HUES6 (cell line): ENCODE measurements at regions not wholly inside any gene's neighbourhood (a gene's known extent, or its start where the extent isn't known, plus 50 kb on each side); places are given as distances from the start of the nearest gene placed in this dataset.

ENCODE experiments used
- H3K27ac ChIP-seq: 2 replicates; pipeline ENCODE4 v1.7.0; 2013; ENCODE audit warnings: low read depth, mild to moderate bottlenecking, low read length, inconsistent platforms
- H3K27me3 ChIP-seq: 2 replicates; pipeline ENCODE4 v1.6.1; 2013; ENCODE audit warnings: low read length; ENCODE audit not compliant: control insufficient read depth, insufficient read depth
- H3K36me3 ChIP-seq: 2 replicates; pipeline ENCODE4 v1.6.1; 2013; ENCODE audit warnings: low read length; ENCODE audit not compliant: control insufficient read depth, insufficient read depth
- H3K4me1 ChIP-seq: 2 replicates; pipeline ENCODE4 v1.6.1; 2013; ENCODE audit warnings: low read length; ENCODE audit not compliant: control insufficient read depth, insufficient read depth
- H3K4me3 ChIP-seq: 2 replicates; pipeline ENCODE4 v1.5.1; 2013; ENCODE audit warnings: low read depth, low read length
- H3K9ac ChIP-seq: one replicate; pipeline ENCODE4 v1.6.1; 2013; ENCODE audit warnings: mild to moderate bottlenecking, low read length
- H3K9me3 ChIP-seq: 2 replicates; pipeline ENCODE4 v1.6.1; 2013; ENCODE audit warnings: low read depth, low read length; ENCODE audit not compliant: control insufficient read depth, insufficient read depth

GRCh38 chr13:90952326-90952725, 395.2 kb upstream of the MIR17HG start:
- 0 out of 2 replicates have a peak, but pooled peaks cover 5% of the 10 kb centered on the region for H3K4me1 ChIP-seq
- no peak overlapping the region for H3K27ac ChIP-seq
- H3K27me3 ChIP-seq: no peaks in the 10 kb centered on the region
- no peak overlapping the region for H3K9ac ChIP-seq
- H3K36me3 ChIP-seq: no peaks in the 10 kb centered on the region
- no peaks in the 10 kb centered on the region for H3K9me3 ChIP-seq
- no peak overlapping the region for H3K4me3 ChIP-seq

- no peaks in the 10 kb centered on the region for H3K27me3 ChIP-seq
- 0 out of 2 replicates have a peak, but pooled peaks cover 5% of the 10 kb centered on the region for H3K4me1 ChIP-seq
- no peak overlapping the region for H3K9ac ChIP-seq
- H3K27ac ChIP-seq: no peak overlapping the region
- H3K4me3 ChIP-seq: no peak overlapping the region
- no peaks in the 10 kb centered on the region for H3K9me3 ChIP-seq
- no peaks in the 10 kb centered on the region for H3K36me3 ChIP-seq
Measured at GRCh38 chr13:90954605-90955195, 392.8 kb upstream of the MIR17HG start.

DNA sequence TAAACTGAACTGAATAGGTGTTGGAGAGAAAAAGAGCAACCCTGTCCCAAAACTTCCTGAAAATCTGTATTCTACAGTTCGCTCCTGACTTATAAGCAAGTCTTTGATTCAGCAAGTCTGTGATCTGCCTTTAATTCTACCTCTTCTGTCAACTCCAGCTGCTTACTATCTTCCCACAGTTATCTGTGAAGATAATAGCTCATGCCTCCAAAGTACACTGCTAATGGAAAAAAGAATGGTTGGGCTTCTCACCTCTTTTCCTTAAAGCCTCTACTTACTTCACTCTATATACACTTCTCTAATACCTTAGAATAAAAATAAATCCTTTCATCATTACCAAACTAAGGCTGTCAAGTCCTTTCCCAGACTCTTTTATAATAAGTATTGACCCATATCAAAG, 391.5 kb upstream of the MIR17HG start:
- H3K27me3 ChIP-seq: no peaks in the 10 kb centered on the region
- no peaks in the 10 kb centered on the region for H3K9me3 ChIP-seq
- no peaks in the 10 kb centered on the region for H3K36me3 ChIP-seq
- H3K4me1 ChIP-seq: 0 out of 2 replicates have a peak, but pooled peaks cover 5% of the 10 kb centered on the region
- H3K4me3 ChIP-seq: no peak overlapping the region
- peak overlapping the region; percentile 53; the same call in 1 of the 2 replicates for H3K27ac ChIP-seq
- H3K9ac ChIP-seq: no peak overlapping the region

DNA sequence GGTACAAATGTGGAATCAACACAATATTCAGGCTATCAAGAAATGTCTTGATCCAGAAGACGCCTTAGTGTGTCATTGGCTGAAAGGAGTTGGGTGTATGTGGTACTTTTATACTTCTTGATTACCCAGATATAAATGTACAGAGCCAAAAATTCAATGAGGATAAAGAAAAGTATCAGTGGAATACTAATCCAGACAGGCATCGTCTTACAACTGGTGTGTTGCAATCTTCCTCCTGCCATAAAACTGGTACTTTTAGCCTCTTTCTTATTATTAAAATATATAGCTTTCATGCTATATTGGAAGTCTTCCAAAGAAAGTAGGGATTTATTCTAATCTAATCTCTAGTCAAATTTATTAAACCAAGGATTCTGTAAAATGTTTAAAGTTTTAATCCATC, 388.6 kb upstream of the MIR17HG start:
- Histone ChIP-seq H3K27me3 (no peaks in the 10 kb centered on the region), H3K4me1 (no peaks in the 10 kb centered on the region), H3K36me3 (no peaks in the 10 kb centered on the region), H3K4me3 (no peak overlapping the region), H3K9me3 (no peaks in the 10 kb centered on the region), H3K9ac (no peak overlapping the region), H3K27ac (no peak overlapping the region)

- H3K4me1 ChIP-seq: no peaks in the 10 kb centered on the region; the same call in 1 of the 2 replicates
- H3K9ac ChIP-seq: no peak overlapping the region
- H3K4me3 ChIP-seq: no peak overlapping the region
- H3K27ac ChIP-seq: no peak overlapping the region
- no peaks in the 10 kb centered on the region for H3K27me3 ChIP-seq
- H3K9me3 ChIP-seq: no peaks in the 10 kb centered on the region
- H3K36me3 ChIP-seq: no peaks in the 10 kb centered on the region
Measured at GRCh38 chr13:90968166-90968904, 379.2 kb upstream of the MIR17HG start.

DNA sequence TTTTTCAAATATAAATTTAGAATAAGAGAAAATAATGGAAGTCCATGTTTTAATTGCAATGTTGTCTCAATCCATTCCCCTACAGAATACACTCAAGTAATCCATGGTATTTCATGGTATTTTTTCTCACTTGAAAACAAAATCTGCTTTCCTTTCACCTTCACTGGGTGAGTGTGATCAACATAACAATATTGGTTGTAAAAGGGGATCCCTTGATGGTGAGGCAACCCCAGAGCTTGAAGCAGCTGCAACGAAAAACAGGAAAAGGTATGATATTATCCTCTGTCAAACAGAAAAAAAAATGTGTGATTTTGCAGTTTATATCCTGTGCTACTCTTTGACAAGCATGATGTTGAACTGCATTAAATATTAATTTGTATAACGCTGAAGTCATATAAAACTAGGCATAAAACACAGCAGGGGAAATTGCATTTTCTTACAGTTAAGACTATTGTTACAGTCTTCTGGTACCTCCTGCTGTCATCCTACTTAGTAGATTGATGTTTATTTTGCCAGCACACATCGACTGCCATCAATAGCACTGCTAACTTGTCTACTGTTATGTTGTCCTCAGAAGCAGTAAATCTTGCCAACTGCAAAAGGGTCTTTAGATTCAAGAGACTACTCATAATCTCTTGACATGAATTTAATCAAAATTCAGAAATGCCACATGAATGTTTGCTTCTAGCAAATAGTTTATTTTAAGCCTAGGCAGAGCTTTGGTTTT, 373.1 kb upstream of the MIR17HG start:
- no peaks in the 10 kb centered on the region for H3K27me3 ChIP-seq
- H3K9me3 ChIP-seq: no peaks in the 10 kb centered on the region
- H3K4me3 ChIP-seq: no peak overlapping the region
- no peak overlapping the region for H3K9ac ChIP-seq
- no peak overlapping the region for H3K27ac ChIP-seq
- H3K4me1 ChIP-seq: peaks cover 13% of the 10 kb centered on the region
- H3K36me3 ChIP-seq: no peaks in the 10 kb centered on the region

DNA sequence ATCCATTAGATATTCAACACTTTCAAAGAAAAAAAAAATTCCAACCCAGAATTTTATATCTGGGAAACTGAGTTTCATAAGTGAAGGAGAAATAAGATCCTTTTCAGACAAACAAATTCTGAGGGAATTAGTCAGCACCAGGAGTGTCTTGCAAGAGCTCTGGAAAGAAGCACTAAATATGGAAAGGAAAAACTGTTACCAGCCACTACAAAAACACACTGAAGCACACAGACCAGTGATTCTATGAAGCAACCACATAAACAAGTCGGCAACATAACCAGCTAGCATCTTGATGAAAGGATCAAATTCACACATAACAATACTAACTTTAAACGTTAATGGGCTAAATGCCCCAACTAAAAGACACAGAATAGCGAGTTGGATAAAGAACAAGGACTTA, 368.4 kb upstream of the MIR17HG start:
- Histone ChIP-seq H3K4me3 (no peak overlapping the region), H3K27ac (no peak overlapping the region), H3K9ac (no peak overlapping the region), H3K9me3 (no peaks in the 10 kb centered on the region), H3K27me3 (no peaks in the 10 kb centered on the region), H3K36me3 (no peaks in the 10 kb centered on the region), H3K4me1 (peaks cover 8% of the 10 kb centered on the region; the same call in 1 of the 2 replicates)

GRCh38 chr13:90984756-90985155, 362.7 kb upstream of the MIR17HG start:
- Histone ChIP-seq H3K27ac (no peak overlapping the region), H3K9me3 (no peaks in the 10 kb centered on the region), H3K36me3 (no peaks in the 10 kb centered on the region), H3K9ac (no peak overlapping the region), H3K4me1 (no peaks in the 10 kb centered on the region), H3K27me3 (no peaks in the 10 kb centered on the region), H3K4me3 (no peak overlapping the region)

GRCh38 chr13:90995001-90995400, 352.5 kb upstream of the MIR17HG start:
- Histone ChIP-seq H3K4me1 (no peaks in the 10 kb centered on the region), H3K27me3 (no peaks in the 10 kb centered on the region), H3K36me3 (no peaks in the 10 kb centered on the region), H3K27ac (no peak overlapping the region), H3K9ac (no peak overlapping the region), H3K4me3 (no peak overlapping the region), H3K9me3 (no peaks in the 10 kb centered on the region)

DNA sequence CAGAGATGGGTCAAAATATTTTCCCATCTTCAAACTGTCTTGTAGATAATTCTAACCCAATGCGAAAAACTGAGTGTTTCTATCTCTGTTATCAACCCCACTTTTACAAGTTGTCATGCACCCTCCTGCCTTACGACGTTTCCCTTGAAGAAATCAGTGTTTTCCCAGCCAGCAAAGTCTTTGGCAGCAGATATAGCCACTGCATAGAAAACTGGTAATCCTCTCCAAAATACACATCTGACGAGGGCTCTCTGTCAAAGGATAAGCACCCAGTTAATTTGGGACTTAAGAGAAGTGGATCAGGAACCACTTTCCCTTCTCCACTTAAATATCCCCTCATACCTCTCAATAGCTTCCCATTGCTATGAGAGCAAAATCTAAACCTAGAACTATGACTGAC, 351.9 kb upstream of the MIR17HG start:
- Histone ChIP-seq H3K4me3 (no peak overlapping the region), H3K4me1 (no peaks in the 10 kb centered on the region), H3K9ac (no peak overlapping the region), H3K36me3 (no peaks in the 10 kb centered on the region), H3K27ac (no peak overlapping the region), H3K27me3 (no peaks in the 10 kb centered on the region), H3K9me3 (no peaks in the 10 kb centered on the region)

DNA sequence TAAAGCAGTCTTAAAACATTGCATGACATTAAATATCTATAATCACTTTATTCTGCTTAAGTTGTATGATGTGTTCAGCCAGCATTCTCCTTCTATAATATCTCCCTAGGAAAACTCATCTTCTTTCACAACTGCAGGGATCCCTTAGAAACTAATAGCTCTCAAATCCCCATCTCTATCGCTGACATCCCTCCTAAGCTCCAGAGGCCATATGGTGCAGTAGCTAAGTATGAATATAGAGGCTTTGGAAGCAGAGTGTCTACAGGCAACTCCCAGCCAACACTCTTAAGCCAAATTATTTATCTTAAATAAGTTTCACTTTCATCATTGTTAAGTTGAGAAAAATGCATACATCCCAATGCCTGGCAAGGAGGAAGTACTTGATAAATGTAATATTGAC, 349.5 kb upstream of the MIR17HG start:
- no peaks in the 10 kb centered on the region for H3K9me3 ChIP-seq
- no peaks in the 10 kb centered on the region for H3K36me3 ChIP-seq
- H3K4me1 ChIP-seq: no peaks in the 10 kb centered on the region
- H3K4me3 ChIP-seq: no peak overlapping the region
- H3K27ac ChIP-seq: no peak overlapping the region
- no peak overlapping the region for H3K9ac ChIP-seq
- H3K27me3 ChIP-seq: no peaks in the 10 kb centered on the region
